GM23338 (cell line): ENCODE measurements at regions not wholly inside any gene's neighbourhood (a gene's known extent, or its start where the extent isn't known, plus 50 kb on each side); places are given as distances from the start of the nearest gene placed in this dataset.

Experiments used
- ATAC-seq: fragments of 200-7000 bp; cut with Tn5 transposase; 3 replicates; pipeline ENCODE4 v1.9.1; 2020
- DNase-seq: peaks from one replicate; pipeline ENCODE4 v3.0.0-alpha.2; 2015; ENCODE audit warnings: low spot score
- H2AFZ ChIP-seq: fragments of 200-600 bp; sonication (generic); 2 replicates; pipeline ENCODE4 v1.8.0; 2016; ENCODE audit warnings: antibody characterized with exemption, mild to moderate bottlenecking, moderate library complexity
- H3F3A ChIP-seq: fragments of 200-600 bp; sonication (generic); replicated peaks from 2 replicates; pipeline ENCODE4 v1.8.0; 2017; ENCODE audit warnings: antibody characterized with exemption, mixed run types, low read depth
- H3K27ac ChIP-seq: fragments of 200-600 bp; sonication (generic); 2 replicates; pipeline ENCODE4 v1.6.1; 2016; ENCODE audit warnings: low read depth
- H3K27me3 ChIP-seq: fragments of 200-600 bp; sonication (generic); 2 replicates; pipeline ENCODE4 v1.8.0; 2016; ENCODE audit warnings: mild to moderate bottlenecking, mixed run types, moderate library complexity; ENCODE audit not compliant: insufficient read depth
- H3K36me3 ChIP-seq: fragments of 200-600 bp; sonication (generic); 2 replicates; pipeline ENCODE4 v1.8.0; 2016; ENCODE audit warnings: mild to moderate bottlenecking; ENCODE audit not compliant: insufficient read depth
- H3K4me1 ChIP-seq: fragments of 200-600 bp; sonication (generic); 2 replicates; pipeline ENCODE4 v1.8.0; 2016; ENCODE audit warnings: mild to moderate bottlenecking, moderate library complexity; ENCODE audit not compliant: insufficient read depth
- H3K4me2 ChIP-seq: fragments of 200-600 bp; sonication (generic); 2 replicates; pipeline ENCODE4 v1.7.1; 2017; ENCODE audit warnings: mixed run types
- H3K4me3 ChIP-seq: fragments of 200-600 bp; sonication (generic); 2 replicates; pipeline ENCODE4 v1.6.1; 2016; ENCODE audit warnings: mixed run types
- H3K79me2 ChIP-seq: fragments of 200-600 bp; sonication (generic); replicated peaks from 2 replicates; pipeline ENCODE4 v1.8.0; 2017; ENCODE audit warnings: mild to moderate bottlenecking; ENCODE audit not compliant: insufficient read depth
- H3K9me2 ChIP-seq: fragments of 200-600 bp; sonication (generic); 2 replicates; pipeline ENCODE4 v1.8.0; 2017; ENCODE audit not compliant: insufficient read depth
- H4K20me1 ChIP-seq: fragments of 200-600 bp; sonication (generic); replicated peaks from 2 replicates; pipeline ENCODE4 v1.8.0; 2017; ENCODE audit warnings: mild to moderate bottlenecking; ENCODE audit not compliant: insufficient read depth
- H3K27ac Mint-ChIP-seq: 2 replicates; pipeline ENCODE4 v1.8.0; 2020; ENCODE audit warnings: inconsistent platforms, mild to moderate bottlenecking, moderate library complexity, mixed read lengths
- H3K27me3 Mint-ChIP-seq: 3 replicates; pipeline ENCODE4 v1.8.0; 2022; ENCODE audit warnings: low read depth, mild to moderate bottlenecking, moderate library complexity, mixed read lengths, inconsistent platforms; ENCODE audit not compliant: insufficient read depth, poor library complexity
- H3K36me3 Mint-ChIP-seq: 3 replicates; pipeline ENCODE4 v1.8.0; 2021; ENCODE audit warnings: low read depth, mild to moderate bottlenecking, inconsistent platforms, moderate library complexity, mixed read lengths
- H3K4me1 Mint-ChIP-seq: 3 replicates; pipeline ENCODE4 v1.8.0; 2020; ENCODE audit warnings: mild to moderate bottlenecking, inconsistent platforms, mixed read lengths
- H3K4me3 Mint-ChIP-seq: 3 replicates; pipeline ENCODE4 v1.8.0; 2021; ENCODE audit warnings: moderate library complexity, mild to moderate bottlenecking, inconsistent platforms, mixed read lengths
- H3K9me3 Mint-ChIP-seq: 3 replicates; pipeline ENCODE4 v1.8.0; 2020; ENCODE audit warnings: moderate library complexity, mild to moderate bottlenecking, inconsistent platforms, mixed read lengths
- CREB1 ChIP-seq: fragments of 250-450 bp; sonication (Bioruptor Pico); IDR thresholded peaks from 2 replicates; pipeline ENCODE4 v1.5.0; 2020; ENCODE audit warnings: low read depth, mild to moderate bottlenecking, moderate library complexity
- EZH2phosphoT487 ChIP-seq: fragments of 200-600 bp; sonication (generic); IDR thresholded peaks from one replicate; pipeline ENCODE4 v1.8.1; 2018; ENCODE audit warnings: antibody characterized with exemption; ENCODE audit not compliant: unreplicated experiment
- JUNB ChIP-seq: IDR thresholded peaks from one replicate; pipeline ENCODE4 v1.6.1; 2016; ENCODE audit warnings: antibody characterized with exemption; ENCODE audit not compliant: unreplicated experiment
- POLR2AphosphoS5 ChIP-seq: IDR thresholded peaks from 2 replicates; pipeline ENCODE4 v1.6.1; 2016; ENCODE audit warnings: antibody characterized with exemption, low read depth
- STAT1 ChIP-seq: IDR thresholded peaks from one replicate; pipeline ENCODE4 v1.6.1; 2016; ENCODE audit warnings: antibody characterized with exemption; ENCODE audit not compliant: unreplicated experiment
- ZNF462 ChIP-seq: fragments of 250-450 bp; sonication (Bioruptor Pico); IDR thresholded peaks from 2 replicates; pipeline ENCODE4 v1.5.0; 2020; ENCODE audit warnings: mild to moderate bottlenecking, moderate library complexity
- TF ChIP-seq, protein P1 (sequence below), 2 experiments: fragments of 200-600 bp in 1 of 2; sonication (generic) in 1 of 2; conservative IDR thresholded peaks; 2 replicates each; pipeline versions ENCODE4 v1.5.1 to v1.6.1; 2016 to 2017; ENCODE audit warnings: antibody characterized with exemption in 2 of 2, low read depth in 2 of 2, mild to moderate bottlenecking in 2 of 2, moderate library complexity in 1 of 2
- TF ChIP-seq, protein P2 (sequence below): IDR thresholded peaks from one replicate; pipeline ENCODE4 v1.6.1; 2018; ENCODE audit warnings: antibody characterized with exemption; ENCODE audit not compliant: unreplicated experiment

GRCh38 chr20:48220033-48220633 lies 434.9 kb upstream of the SULF2 start:
- H2AFZ ChIP-seq = no peak overlapping the region
- Mint-ChIP-seq H3K9me3 (no peaks in the 10 kb centered on the region), H3K36me3 (no peaks in the 10 kb centered on the region; the same call in 2 of the 3 replicates), H3K4me3 (no peak overlapping the region), H3K4me1 (no peaks in the 10 kb centered on the region; the same call in 2 of the 3 replicates), H3K27ac (no peak overlapping the region), H3K27me3 (peaks cover 6% of the 10 kb centered on the region)
- H3K27me3 ChIP-seq = no peaks in the 10 kb centered on the region
- no peaks in the 10 kb centered on the region for H4K20me1 ChIP-seq
- H3K79me2 ChIP-seq = no peaks in the 10 kb centered on the region
- no peak overlapping the region for H3K4me3 ChIP-seq
- no peak overlapping the region for H3K4me2 ChIP-seq
- no peaks in the 10 kb centered on the region for H3F3A ChIP-seq
- H3K4me1 ChIP-seq = no peaks in the 10 kb centered on the region
- H3K36me3 ChIP-seq = no peaks in the 10 kb centered on the region
- no peak for ATAC-seq
- H3K27ac ChIP-seq = no peak overlapping the region
- no peak for TF ChIP-seq ZNF462
- no peak for DNase-seq
- no peaks in the 10 kb centered on the region for H3K9me2 ChIP-seq

DNA sequence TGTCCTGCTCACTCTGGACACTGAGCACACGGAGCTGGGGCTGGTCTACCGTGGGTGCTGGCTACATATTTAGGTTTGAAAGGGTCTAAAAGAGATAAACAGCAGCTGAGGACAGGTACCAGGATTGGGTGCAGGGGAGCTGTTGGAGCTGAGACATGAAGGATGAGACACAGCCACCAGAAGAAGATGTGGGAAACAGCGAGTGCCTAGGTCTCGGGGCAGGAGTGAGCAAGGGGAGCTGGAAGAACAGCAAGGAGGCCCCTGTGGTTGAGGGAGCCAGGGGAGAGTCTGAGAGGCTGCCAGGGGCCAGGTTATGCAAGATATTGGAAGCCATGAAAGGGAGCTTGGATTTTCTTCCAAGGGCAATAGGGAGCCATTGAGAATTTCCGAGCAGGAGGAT lies 434.0 kb upstream of the SULF2 start:
- Histone ChIP-seq H3K9me2 (no peaks in the 10 kb centered on the region), H3K79me2 (no peaks in the 10 kb centered on the region), H3K27ac (no peak overlapping the region), H4K20me1 (no peaks in the 10 kb centered on the region), H3K27me3 (no peaks in the 10 kb centered on the region), H3F3A (no peaks in the 10 kb centered on the region), H3K4me2 (no peak overlapping the region), H2AFZ (no peak overlapping the region), H3K4me1 (no peaks in the 10 kb centered on the region), H3K36me3 (no peaks in the 10 kb centered on the region), H3K4me3 (no peak overlapping the region)
- Mint-ChIP-seq H3K9me3 (no peaks in the 10 kb centered on the region), H3K4me1 (no peaks in the 10 kb centered on the region; the same call in 2 of the 3 replicates), H3K4me3 (no peak overlapping the region), H3K36me3 (no peaks in the 10 kb centered on the region; the same call in 2 of the 3 replicates), H3K27ac (no peak overlapping the region; the same call in 1 of the 2 replicates), H3K27me3 (peaks cover 7% of the 10 kb centered on the region)
- TF ChIP-seq, protein P1, sequence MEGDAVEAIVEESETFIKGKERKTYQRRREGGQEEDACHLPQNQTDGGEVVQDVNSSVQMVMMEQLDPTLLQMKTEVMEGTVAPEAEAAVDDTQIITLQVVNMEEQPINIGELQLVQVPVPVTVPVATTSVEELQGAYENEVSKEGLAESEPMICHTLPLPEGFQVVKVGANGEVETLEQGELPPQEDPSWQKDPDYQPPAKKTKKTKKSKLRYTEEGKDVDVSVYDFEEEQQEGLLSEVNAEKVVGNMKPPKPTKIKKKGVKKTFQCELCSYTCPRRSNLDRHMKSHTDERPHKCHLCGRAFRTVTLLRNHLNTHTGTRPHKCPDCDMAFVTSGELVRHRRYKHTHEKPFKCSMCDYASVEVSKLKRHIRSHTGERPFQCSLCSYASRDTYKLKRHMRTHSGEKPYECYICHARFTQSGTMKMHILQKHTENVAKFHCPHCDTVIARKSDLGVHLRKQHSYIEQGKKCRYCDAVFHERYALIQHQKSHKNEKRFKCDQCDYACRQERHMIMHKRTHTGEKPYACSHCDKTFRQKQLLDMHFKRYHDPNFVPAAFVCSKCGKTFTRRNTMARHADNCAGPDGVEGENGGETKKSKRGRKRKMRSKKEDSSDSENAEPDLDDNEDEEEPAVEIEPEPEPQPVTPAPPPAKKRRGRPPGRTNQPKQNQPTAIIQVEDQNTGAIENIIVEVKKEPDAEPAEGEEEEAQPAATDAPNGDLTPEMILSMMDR (conservative IDR thresholded peaks at IDR 0.05; ENCODE audit: low read depth in 2 of 2) = no peak
- no peak for TF ChIP-seq STAT1
- TF ChIP-seq, protein P2, sequence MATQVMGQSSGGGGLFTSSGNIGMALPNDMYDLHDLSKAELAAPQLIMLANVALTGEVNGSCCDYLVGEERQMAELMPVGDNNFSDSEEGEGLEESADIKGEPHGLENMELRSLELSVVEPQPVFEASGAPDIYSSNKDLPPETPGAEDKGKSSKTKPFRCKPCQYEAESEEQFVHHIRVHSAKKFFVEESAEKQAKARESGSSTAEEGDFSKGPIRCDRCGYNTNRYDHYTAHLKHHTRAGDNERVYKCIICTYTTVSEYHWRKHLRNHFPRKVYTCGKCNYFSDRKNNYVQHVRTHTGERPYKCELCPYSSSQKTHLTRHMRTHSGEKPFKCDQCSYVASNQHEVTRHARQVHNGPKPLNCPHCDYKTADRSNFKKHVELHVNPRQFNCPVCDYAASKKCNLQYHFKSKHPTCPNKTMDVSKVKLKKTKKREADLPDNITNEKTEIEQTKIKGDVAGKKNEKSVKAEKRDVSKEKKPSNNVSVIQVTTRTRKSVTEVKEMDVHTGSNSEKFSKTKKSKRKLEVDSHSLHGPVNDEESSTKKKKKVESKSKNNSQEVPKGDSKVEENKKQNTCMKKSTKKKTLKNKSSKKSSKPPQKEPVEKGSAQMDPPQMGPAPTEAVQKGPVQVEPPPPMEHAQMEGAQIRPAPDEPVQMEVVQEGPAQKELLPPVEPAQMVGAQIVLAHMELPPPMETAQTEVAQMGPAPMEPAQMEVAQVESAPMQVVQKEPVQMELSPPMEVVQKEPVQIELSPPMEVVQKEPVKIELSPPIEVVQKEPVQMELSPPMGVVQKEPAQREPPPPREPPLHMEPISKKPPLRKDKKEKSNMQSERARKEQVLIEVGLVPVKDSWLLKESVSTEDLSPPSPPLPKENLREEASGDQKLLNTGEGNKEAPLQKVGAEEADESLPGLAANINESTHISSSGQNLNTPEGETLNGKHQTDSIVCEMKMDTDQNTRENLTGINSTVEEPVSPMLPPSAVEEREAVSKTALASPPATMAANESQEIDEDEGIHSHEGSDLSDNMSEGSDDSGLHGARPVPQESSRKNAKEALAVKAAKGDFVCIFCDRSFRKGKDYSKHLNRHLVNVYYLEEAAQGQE = no peak
- no peak for TF ChIP-seq POLR2AphosphoS5
- TF ChIP-seq JUNB = no peak
- TF ChIP-seq CREB1 (CRISPR knock-in tag) = no peak
- TF ChIP-seq EZH2phosphoT487 = no peak
- no peak for DNase-seq
- no peak for ATAC-seq
